Choroid plexus epithelial cell (primary cell): ENCODE measurements at regions not wholly inside any gene's neighbourhood (a gene's known extent, or its start where the extent isn't known, plus 50 kb on each side); places are given as distances from the start of the nearest gene placed in this dataset.

ENCODE experiments used
- DNase-seq: peaks from one replicate; pipeline ENCODE4 v3.0.0-alpha.2; 2010; ENCODE audit warnings: low read depth
- H3K4me3 ChIP-seq: 2 replicates; pipeline ENCODE4 v1.5.1; 2011; ENCODE audit warnings: low read depth, mild to moderate bottlenecking, control low read depth, low read length, moderate library complexity
- TF ChIP-seq, protein P1 (sequence below): conservative IDR thresholded peaks from 2 replicates; pipeline ENCODE4 v1.5.1; 2011; ENCODE audit warnings: low read depth, mild to moderate bottlenecking, control low read depth, inconsistent platforms, low read length, moderate library complexity

DNA sequence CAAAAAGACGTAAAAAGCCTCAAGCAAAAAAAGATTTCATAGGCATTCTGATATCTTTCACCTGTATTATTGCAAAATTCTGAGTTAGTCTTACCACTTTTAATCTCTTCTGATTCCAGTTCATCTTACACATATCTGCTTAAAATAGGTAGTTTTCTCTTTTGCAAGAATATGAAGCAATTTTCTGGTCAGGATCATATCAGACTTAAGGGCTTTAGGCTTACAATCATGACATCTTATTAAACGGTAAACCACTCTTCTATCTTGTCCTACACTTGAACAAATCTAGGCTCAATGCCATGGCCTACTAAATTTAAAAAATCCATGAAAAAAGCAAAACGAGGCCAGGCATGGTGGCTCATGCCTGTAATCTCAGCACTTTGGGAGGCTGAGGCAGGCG, 50.1 kb upstream of the GAREM1 start:
- DNase-seq, result no peak
- no peak overlapping the region for H3K4me3 ChIP-seq
- TF ChIP-seq, protein P1, sequence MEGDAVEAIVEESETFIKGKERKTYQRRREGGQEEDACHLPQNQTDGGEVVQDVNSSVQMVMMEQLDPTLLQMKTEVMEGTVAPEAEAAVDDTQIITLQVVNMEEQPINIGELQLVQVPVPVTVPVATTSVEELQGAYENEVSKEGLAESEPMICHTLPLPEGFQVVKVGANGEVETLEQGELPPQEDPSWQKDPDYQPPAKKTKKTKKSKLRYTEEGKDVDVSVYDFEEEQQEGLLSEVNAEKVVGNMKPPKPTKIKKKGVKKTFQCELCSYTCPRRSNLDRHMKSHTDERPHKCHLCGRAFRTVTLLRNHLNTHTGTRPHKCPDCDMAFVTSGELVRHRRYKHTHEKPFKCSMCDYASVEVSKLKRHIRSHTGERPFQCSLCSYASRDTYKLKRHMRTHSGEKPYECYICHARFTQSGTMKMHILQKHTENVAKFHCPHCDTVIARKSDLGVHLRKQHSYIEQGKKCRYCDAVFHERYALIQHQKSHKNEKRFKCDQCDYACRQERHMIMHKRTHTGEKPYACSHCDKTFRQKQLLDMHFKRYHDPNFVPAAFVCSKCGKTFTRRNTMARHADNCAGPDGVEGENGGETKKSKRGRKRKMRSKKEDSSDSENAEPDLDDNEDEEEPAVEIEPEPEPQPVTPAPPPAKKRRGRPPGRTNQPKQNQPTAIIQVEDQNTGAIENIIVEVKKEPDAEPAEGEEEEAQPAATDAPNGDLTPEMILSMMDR, result no peak
